ENCODE measurements at regions not wholly inside any gene's neighbourhood (a gene's known extent, or its start where the extent isn't known, plus 50 kb on each side); places are given as distances from the start of the nearest gene placed in this dataset.

- no peak for TF ChIP-seq CTCF (IDR thresholded peaks at IDR 0.05; ENCODE audit: insufficient read depth, low read length, poor library complexity, severe bottlenecking)
- no peak for TF ChIP-seq EZH2phosphoT487 (conservative IDR thresholded peaks at IDR 0.05; ENCODE audit: low read length)
These were observed 1127.5 kb downstream of the BRD1 start for GRCh38 chr22:48700180-48700565.
